Calu3 (cell line): ENCODE measurements at regions not wholly inside any gene's neighbourhood (a gene's known extent, or its start where the extent isn't known, plus 50 kb on each side); places are given as distances from the start of the nearest gene placed in this dataset.

Experiments used
- BruUV-seq: library from RNA; stranded (reverse); fragments of 400-500 nt; replicated peaks from 2 replicates; lab custom pipeline; 2021; lab: Mats Ljungman, UMichigan
- CTCF ChIA-PET: fragments of 300-600 bp; sonication (Branson Sonifier 250); formaldehyde crosslinking; loops from one replicate; lab custom pipeline; 2022; ENCODE audit warnings: antibody characterized with exemption; lab: Charles Lee
- DNase-seq: peaks from one replicate; pipeline ENCODE4 v3.0.0; 2022
- H3K27ac Mint-ChIP-seq: one replicate; pipeline ENCODE4 v1.8.0; 2022; ENCODE audit warnings: mixed read lengths; ENCODE audit not compliant: unreplicated experiment
- H3K27me3 Mint-ChIP-seq: one replicate; pipeline ENCODE4 v1.8.0; 2022; ENCODE audit warnings: mixed read lengths; ENCODE audit not compliant: unreplicated experiment
- H3K36me3 Mint-ChIP-seq: one replicate; pipeline ENCODE4 v1.8.0; 2022; ENCODE audit warnings: mild to moderate bottlenecking, moderate library complexity, mixed read lengths; ENCODE audit not compliant: insufficient read depth, unreplicated experiment
- H3K4me1 Mint-ChIP-seq: one replicate; pipeline ENCODE4 v1.8.0; 2022; ENCODE audit warnings: mild to moderate bottlenecking, low read depth, mixed read lengths; ENCODE audit not compliant: unreplicated experiment
- H3K4me3 Mint-ChIP-seq: one replicate; pipeline ENCODE4 v1.8.0; 2022; ENCODE audit warnings: mild to moderate bottlenecking, low read depth, moderate library complexity, mixed read lengths; ENCODE audit not compliant: unreplicated experiment
- H3K9me3 Mint-ChIP-seq: one replicate; pipeline ENCODE4 v1.8.0; 2022; ENCODE audit warnings: low read depth, mixed read lengths; ENCODE audit not compliant: unreplicated experiment
- CTCF ChIP-seq: fragments of 200-600 bp; IDR thresholded peaks from one replicate; pipeline ENCODE4 v1.8.0; 2022; ENCODE audit warnings: antibody characterized with exemption; ENCODE audit not compliant: unreplicated experiment
- intact Hi-C: fragments of 100-400 bp; cut with micrococcal nuclease; formaldehyde crosslinking; loops from one replicate; pipeline ENCODE4 v1.10.0; 2022; ENCODE audit not compliant: unreplicated experiment

- H3K4me3 Mint-ChIP-seq: no peak overlapping the region
- no peak for DNase-seq
- intact Hi-C loops: no loop called here
- H3K27ac Mint-ChIP-seq: no peak overlapping the region
- H3K9me3 Mint-ChIP-seq: peaks cover 10% of the 10 kb centered on the region
- no peak for TF ChIP-seq CTCF
- CTCF ChIA-PET: no interaction called here
- H3K36me3 Mint-ChIP-seq: no peaks in the 10 kb centered on the region
- no peaks in the 10 kb centered on the region for H3K27me3 Mint-ChIP-seq
- no TSS peak for BruUV-seq
- no peaks in the 10 kb centered on the region for H3K4me1 Mint-ChIP-seq
Observed at GRCh38 chr7:125871431-125871830, 941.8 kb upstream of the POT1 start.

- Mint-ChIP-seq H3K36me3 (no peaks in the 10 kb centered on the region), H3K4me1 (no peaks in the 10 kb centered on the region), H3K9me3 (peaks cover 4% of the 10 kb centered on the region), H3K4me3 (no peak overlapping the region), H3K27me3 (no peaks in the 10 kb centered on the region), H3K27ac (no peak overlapping the region)
- DNase-seq: no peak
- BruUV-seq: no TSS peak
- TF ChIP-seq CTCF: no peak
- CTCF ChIA-PET: no interaction called here
- intact Hi-C loops: no loop called here
Observed at GRCh38 chr7:125857606-125858005, 928.0 kb upstream of the POT1 start.

GRCh38 chr7:125848157-125848556 lies 918.5 kb upstream of the POT1 start:
- H3K27ac Mint-ChIP-seq: no peak overlapping the region
- intact Hi-C loops: no loop called here

GRCh38 chr7:125847692-125848091 lies 918.1 kb upstream of the POT1 start:
- DNase-seq: no peak
- intact Hi-C loops: no loop called here
- Mint-ChIP-seq H3K27me3 (no peaks in the 10 kb centered on the region), H3K9me3 (peaks cover 15% of the 10 kb centered on the region), H3K4me1 (no peaks in the 10 kb centered on the region), H3K27ac (no peak overlapping the region), H3K4me3 (no peak overlapping the region), H3K36me3 (no peaks in the 10 kb centered on the region)
- no peak for TF ChIP-seq CTCF
- CTCF ChIA-PET: no interaction called here
- no TSS peak for BruUV-seq

More at GRCh38 chr7:125848157-125848556, 918.5 kb upstream of the POT1 start:
- no peaks in the 10 kb centered on the region for H3K27me3 Mint-ChIP-seq
- TF ChIP-seq CTCF: no peak
- no peaks in the 10 kb centered on the region for H3K4me1 Mint-ChIP-seq
- no peak overlapping the region for H3K4me3 Mint-ChIP-seq
- H3K36me3 Mint-ChIP-seq: no peaks in the 10 kb centered on the region
- CTCF ChIA-PET: no interaction called here
- BruUV-seq: no TSS peak
- DNase-seq: no peak
- peaks cover 15% of the 10 kb centered on the region for H3K9me3 Mint-ChIP-seq
